Effector memory CD8-positive, alpha-beta T cell (primary cell): ENCODE measurements at regions not wholly inside any gene's neighbourhood (a gene's known extent, or its start where the extent isn't known, plus 50 kb on each side); places are given as distances from the start of the nearest gene placed in this dataset.
A peak's percentile ranks its signal among the peaks of the same experiment; 100 is the strongest.

Source experiments
- ATAC-seq: fragments of 150-1000 bp; cut with Tn5 transposase; replicated peaks from 2 replicates; pipeline ENCODE4 v1.10.0; 2021; ENCODE audit warnings: mild to moderate bottlenecking, moderate library complexity
- DNase-seq, 3 experiments: peaks; one replicate each; pipeline ENCODE4 v3.0.0; 2021
- H3K27ac Mint-ChIP-seq, 2 donors: one replicate each; pipeline ENCODE4 v1.8.0; 2022; ENCODE audit warnings: mild to moderate bottlenecking in 2 of 2, mixed read lengths in 2 of 2, moderate library complexity in 2 of 2
- H3K27me3 Mint-ChIP-seq, 2 donors: one replicate each; pipeline ENCODE4 v1.8.0; 2022; ENCODE audit warnings: mixed read lengths in 2 of 2
- H3K36me3 Mint-ChIP-seq: one replicate; pipeline ENCODE4 v1.8.0; 2022; ENCODE audit warnings: mild to moderate bottlenecking, moderate library complexity, mixed read lengths; ENCODE audit not compliant: insufficient read depth
- H3K4me1 Mint-ChIP-seq, 2 donors: one replicate each; pipeline ENCODE4 v1.8.0; 2022; ENCODE audit warnings: low read depth in 2 of 2, mixed read lengths in 2 of 2
- H3K4me3 Mint-ChIP-seq, 2 donors: one replicate each; pipeline ENCODE4 v1.8.0; 2022; ENCODE audit warnings: mild to moderate bottlenecking in 2 of 2, mixed read lengths in 2 of 2, moderate library complexity in 2 of 2
- H3K9me3 Mint-ChIP-seq, 2 donors: one replicate each; pipeline ENCODE4 v1.8.0; 2022; ENCODE audit warnings: mixed read lengths in 2 of 2

- peaks cover 73 to 77% of the 10 kb centered on the region in 2 donors for H3K4me1 Mint-ChIP-seq
- no peaks in the 10 kb centered on the region for H3K9me3 Mint-ChIP-seq
- H3K27me3 Mint-ChIP-seq = no peaks in the 10 kb centered on the region
- ATAC-seq (peak; percentile 51), DNase-seq (peak; percentile 59 to 60 (median 60))
- peaks cover 9% of the 10 kb centered on the region for H3K36me3 Mint-ChIP-seq
- H3K27ac Mint-ChIP-seq = peak overlapping the region; percentile 95 to 97
- peak overlapping the region; percentile 79 to 87 for H3K4me3 Mint-ChIP-seq
Observed at GRCh38 chr18:22342625-22343024, 75.1 kb downstream of the CTAGE1 start.

GRCh38 chr18:22340331-22340730 is 77.4 kb downstream of the CTAGE1 start:
- Mint-ChIP-seq H3K36me3 (peaks cover 7% of the 10 kb centered on the region), H3K9me3 (no peaks in the 10 kb centered on the region), H3K27ac (peak overlapping the region; percentile 95 to 97), H3K4me1 (peaks cover 66 to 82% of the 10 kb centered on the region in 2 donors), H3K4me3 (peak overlapping the region; percentile 10 to 47), H3K27me3 (no peaks in the 10 kb centered on the region)
- ATAC-seq (no peak), DNase-seq (no peak)

GRCh38 chr18:22339913-22340312 is 77.8 kb downstream of the CTAGE1 start:
- H3K4me3 Mint-ChIP-seq = peak overlapping the region; percentile 10 to 47
- peaks cover 67 to 82% of the 10 kb centered on the region in 2 donors for H3K4me1 Mint-ChIP-seq
- H3K27me3 Mint-ChIP-seq = no peaks in the 10 kb centered on the region
- H3K36me3 Mint-ChIP-seq = peaks cover 6% of the 10 kb centered on the region
- no peak for ATAC-seq
- no peak for DNase-seq
- peak overlapping the region; percentile 95 to 97 for H3K27ac Mint-ChIP-seq
- H3K9me3 Mint-ChIP-seq = no peaks in the 10 kb centered on the region

GRCh38 chr18:22337833-22338232 is 79.9 kb downstream of the CTAGE1 start:
- H3K36me3 Mint-ChIP-seq = peaks cover 3% of the 10 kb centered on the region
- H3K4me1 Mint-ChIP-seq = peaks cover 60 to 72% of the 10 kb centered on the region in 2 donors
- DNase-seq (no peak), ATAC-seq (no peak)
- no peaks in the 10 kb centered on the region for H3K27me3 Mint-ChIP-seq
- H3K27ac Mint-ChIP-seq = peak overlapping the region; percentile 64 to 88
- H3K4me3 Mint-ChIP-seq = peak overlapping the region; percentile 41 to 67
- H3K9me3 Mint-ChIP-seq = peaks cover 0 to 5% of the 10 kb centered on the region in 2 donors

- no peak for DNase-seq
- peak overlapping the region in 1 of 2 donors; percentile 88 for H3K27ac Mint-ChIP-seq
- H3K4me1 Mint-ChIP-seq = peaks cover 56 to 68% of the 10 kb centered on the region in 2 donors
- H3K36me3 Mint-ChIP-seq = no peaks in the 10 kb centered on the region
- no peaks in the 10 kb centered on the region for H3K27me3 Mint-ChIP-seq
- no peak for ATAC-seq
- peak overlapping the region; percentile 41 to 67 for H3K4me3 Mint-ChIP-seq
- peaks cover 0 to 5% of the 10 kb centered on the region in 2 donors for H3K9me3 Mint-ChIP-seq
Observed at GRCh38 chr18:22337306-22337705, 80.4 kb downstream of the CTAGE1 start.

- Mint-ChIP-seq H3K36me3 (no peaks in the 10 kb centered on the region), H3K4me3 (no peak overlapping the region), H3K27me3 (no peaks in the 10 kb centered on the region), H3K4me1 (peaks cover 52 to 61% of the 10 kb centered on the region in 2 donors), H3K27ac (peak overlapping the region; percentile 76 to 77), H3K9me3 (peaks cover 0 to 5% of the 10 kb centered on the region in 2 donors)
- DNase-seq = no peak
- no peak for ATAC-seq
Observed at GRCh38 chr18:22336406-22336805, 81.3 kb downstream of the CTAGE1 start.

GRCh38 chr18:22335731-22336198 is 82.0 kb downstream of the CTAGE1 start:
- Mint-ChIP-seq H3K27me3 (no peaks in the 10 kb centered on the region), H3K36me3 (no peaks in the 10 kb centered on the region), H3K27ac (peak overlapping the region; percentile 76 to 77), H3K9me3 (peaks cover 0 to 5% of the 10 kb centered on the region in 2 donors), H3K4me1 (peaks cover 49 to 59% of the 10 kb centered on the region in 2 donors), H3K4me3 (no peak overlapping the region)
- DNase-seq (no peak), ATAC-seq (no peak)

- peaks cover 41 to 54% of the 10 kb centered on the region in 2 donors for H3K4me1 Mint-ChIP-seq
- H3K9me3 Mint-ChIP-seq = peaks cover 0 to 5% of the 10 kb centered on the region in 2 donors
- DNase-seq = no peak
- peak overlapping the region; percentile 16 to 92 for H3K27ac Mint-ChIP-seq
- ATAC-seq = no peak
- no peaks in the 10 kb centered on the region for H3K27me3 Mint-ChIP-seq
- H3K4me3 Mint-ChIP-seq = no peak overlapping the region
- H3K36me3 Mint-ChIP-seq = no peaks in the 10 kb centered on the region
Observed at GRCh38 chr18:22334567-22334966, 83.1 kb downstream of the CTAGE1 start.

- DNase-seq (no peak), ATAC-seq (peak; percentile 49)
- H3K27me3 Mint-ChIP-seq = no peaks in the 10 kb centered on the region
- H3K9me3 Mint-ChIP-seq = peaks cover 0 to 5% of the 10 kb centered on the region in 2 donors
- H3K27ac Mint-ChIP-seq = no peak overlapping the region
- no peaks in the 10 kb centered on the region for H3K36me3 Mint-ChIP-seq
- no peak overlapping the region for H3K4me3 Mint-ChIP-seq
- H3K4me1 Mint-ChIP-seq = peaks cover 24 to 35% of the 10 kb centered on the region in 2 donors
Observed at GRCh38 chr18:22332590-22332989, 85.1 kb downstream of the CTAGE1 start.

- ATAC-seq (no peak), DNase-seq (no peak)
- peaks cover 0 to 5% of the 10 kb centered on the region in 2 donors for H3K9me3 Mint-ChIP-seq
- no peaks in the 10 kb centered on the region for H3K36me3 Mint-ChIP-seq
- no peaks in the 10 kb centered on the region for H3K27me3 Mint-ChIP-seq
- no peak overlapping the region for H3K27ac Mint-ChIP-seq
- peaks cover 14 to 17% of the 10 kb centered on the region in 2 donors for H3K4me1 Mint-ChIP-seq
- H3K4me3 Mint-ChIP-seq = no peak overlapping the region
Observed at GRCh38 chr18:22330508-22330907, 87.2 kb downstream of the CTAGE1 start.

GRCh38 chr18:22325396-22325795 is 92.3 kb downstream of the CTAGE1 start:
- no peak overlapping the region for H3K27ac Mint-ChIP-seq
- ATAC-seq (no peak), DNase-seq (no peak)
- H3K4me3 Mint-ChIP-seq = no peak overlapping the region
- peaks cover 8 to 12% of the 10 kb centered on the region in 2 donors for H3K4me1 Mint-ChIP-seq
- no peaks in the 10 kb centered on the region for H3K36me3 Mint-ChIP-seq
- no peaks in the 10 kb centered on the region for H3K9me3 Mint-ChIP-seq
- no peaks in the 10 kb centered on the region for H3K27me3 Mint-ChIP-seq

- peak overlapping the region; percentile 75 to 83 for H3K4me3 Mint-ChIP-seq
- no peak for DNase-seq
- peaks cover 8 to 12% of the 10 kb centered on the region in 2 donors for H3K4me1 Mint-ChIP-seq
- peak; percentile 69 for ATAC-seq
- H3K27me3 Mint-ChIP-seq = no peaks in the 10 kb centered on the region
- H3K36me3 Mint-ChIP-seq = no peaks in the 10 kb centered on the region
- no peaks in the 10 kb centered on the region for H3K9me3 Mint-ChIP-seq
- peak overlapping the region; percentile 42 to 82 for H3K27ac Mint-ChIP-seq
Observed at GRCh38 chr18:22324191-22325131, 93.3 kb downstream of the CTAGE1 start.

GRCh38 chr18:22322243-22322691 is 95.4 kb downstream of the CTAGE1 start:
- DNase-seq (no peak), ATAC-seq (no peak)
- Mint-ChIP-seq H3K9me3 (no peaks in the 10 kb centered on the region), H3K36me3 (no peaks in the 10 kb centered on the region), H3K27ac (no peak overlapping the region), H3K4me3 (no peak overlapping the region), H3K4me1 (peaks cover 8 to 12% of the 10 kb centered on the region in 2 donors), H3K27me3 (no peaks in the 10 kb centered on the region)

- Mint-ChIP-seq H3K4me3 (no peak overlapping the region), H3K27me3 (peaks cover 0 to 6% of the 10 kb centered on the region in 2 donors), H3K27ac (no peak overlapping the region), H3K4me1 (peaks cover 8 to 12% of the 10 kb centered on the region in 2 donors), H3K36me3 (no peaks in the 10 kb centered on the region), H3K9me3 (no peaks in the 10 kb centered on the region)
- DNase-seq (no peak), ATAC-seq (no peak)
Observed at GRCh38 chr18:22320771-22321170, 96.9 kb downstream of the CTAGE1 start.
